Liver (tissue), 3 donors: ENCODE measurements at regions not wholly inside any gene's neighbourhood (a gene's known extent, or its start where the extent isn't known, plus 50 kb on each side); places are given as distances from the start of the nearest gene placed in this dataset.

Experiments used
- CTCF ChIP-seq: fragments of 150-350 bp; IDR thresholded peaks from 2 replicates; pipeline ENCODE4 v1.5.1; 2017; ENCODE audit warnings: improper control_type of control experiment, low read depth, low read length; ENCODE audit not compliant: missing input control
- EGR1 ChIP-seq, 2 donors: IDR thresholded peaks; 2 replicates each; pipeline ENCODE4 v1.6.1; 2016 to 2018; ENCODE audit warnings: antibody characterized with exemption in 2 of 2, low read depth in 2 of 2
- TAF1 ChIP-seq: conservative IDR thresholded peaks from 2 replicates; pipeline ENCODE4 v1.6.1; 2016; ENCODE audit warnings: antibody characterized with exemption, mild to moderate bottlenecking
- ZBTB33 ChIP-seq: IDR thresholded peaks from 2 replicates; pipeline ENCODE4 v1.6.1; 2016; ENCODE audit warnings: antibody characterized with exemption
- donor health status: healthy.
- donor health status: healthy.

GRCh38 chr10:130714742-130715467, 578.7 kb downstream of the GLRX3 start:
- TF ChIP-seq TAF1, result no peak
- TF ChIP-seq CTCF, result no peak
- no peak for TF ChIP-seq ZBTB33
- TF ChIP-seq EGR1 (IDR thresholded peaks at IDR 0.05; ENCODE audit: low read depth in 2 of 2), result no peak
